HEK293 (cell line): ENCODE measurements at regions not wholly inside any gene's neighbourhood (a gene's known extent, or its start where the extent isn't known, plus 50 kb on each side); places are given as distances from the start of the nearest gene placed in this dataset.

Experiments used
- CTCF ChIA-PET: fragments of 350-600 bp; formaldehyde crosslinking; extraction: SDS; loops from one replicate; lab custom pipeline; 2021; ENCODE audit warnings: antibody characterized with exemption; lab: Yijun Ruan, JAX
- POLR2A ChIA-PET: fragments of 300-600 bp; formaldehyde crosslinking; extraction: SDS; loops from one replicate; lab custom pipeline; 2020; ENCODE audit warnings: antibody characterized with exemption, inconsistent platforms; lab: Yijun Ruan, JAX
- H3K27ac ChIP-seq: fragments of 200-500 bp; sonication (Bioruptor generic); 2 replicates; pipeline ENCODE4 v1.5.1; 2014; ENCODE audit warnings: low read depth, low read length, control low read depth, inconsistent platforms; ENCODE audit errors: extremely low read depth
- H3K36me3 ChIP-seq, 2 experiments: fragments of 200-500 bp in 1 of 2; sonication (Bioruptor generic) in 1 of 2; 1 replicate in 1 of 2; 2 replicates in 1 of 2; pipeline ENCODE4 v1.5.1; 2014 to 2017; ENCODE audit warnings: inconsistent platforms in 2 of 2, low read length in 2 of 2; ENCODE audit not compliant: control insufficient read depth in 2 of 2, insufficient read depth in 1 of 2
- H3K4me1 ChIP-seq: fragments of 200-500 bp; sonication (Bioruptor generic); 2 replicates; pipeline ENCODE4 v1.5.1; 2014; ENCODE audit warnings: mild to moderate bottlenecking, low read length, inconsistent platforms; ENCODE audit not compliant: control insufficient read depth, insufficient read depth
- H3K4me3 ChIP-seq: 2 replicates; pipeline ENCODE4 v1.5.1; 2011; ENCODE audit warnings: low read depth, mild to moderate bottlenecking, control low read depth, low read length, moderate library complexity
- H3K9me3 ChIP-seq: fragments of 200-500 bp; sonication (Bioruptor generic); 2 replicates; pipeline ENCODE4 v1.5.1; 2014; ENCODE audit warnings: low read depth, low read length, inconsistent platforms; ENCODE audit not compliant: control insufficient read depth, insufficient read depth
- AEBP2 ChIP-seq: fragments of 450-650 bp; formaldehyde crosslinking; IDR thresholded peaks from 2 replicates; pipeline ENCODE4 v1.5.1; 2016; ENCODE audit warnings: missing biosample characterization, missing genetic modification characterization, borderline replicate concordance
- ELK4 ChIP-seq: IDR thresholded peaks from 2 replicates; pipeline ENCODE4 v1.6.1; 2011; ENCODE audit warnings: mild to moderate bottlenecking, low read depth, low read length, borderline replicate concordance
- GFI1B ChIP-seq: fragments of 450-650 bp; formaldehyde crosslinking; IDR thresholded peaks from 2 replicates; pipeline ENCODE4 v1.5.1; 2016; ENCODE audit warnings: missing biosample characterization, missing genetic modification characterization
- GLI2 ChIP-seq: fragments of 450-650 bp; formaldehyde crosslinking; IDR thresholded peaks from 2 replicates; pipeline ENCODE4; 2017; ENCODE audit warnings: missing biosample characterization, missing genetic modification characterization, low read depth, borderline replicate concordance
- GLI4 ChIP-seq: fragments of 450-650 bp; formaldehyde crosslinking; IDR thresholded peaks from 2 replicates; pipeline ENCODE4 v1.5.1; 2016; ENCODE audit warnings: missing biosample characterization, missing genetic modification characterization
- HOXC10 ChIP-seq: sonication (generic); formaldehyde crosslinking; IDR thresholded peaks from 2 replicates; pipeline ENCODE4 v1.8.1; 2023; ENCODE audit warnings: mild to moderate bottlenecking, missing genetic modification reagents
- KLF1 ChIP-seq: fragments of 450-650 bp; formaldehyde crosslinking; IDR thresholded peaks from 2 replicates; pipeline ENCODE4 v1.5.1; 2016; ENCODE audit warnings: missing biosample characterization, missing genetic modification characterization
- SCRT1 ChIP-seq: fragments of 450-650 bp; formaldehyde crosslinking; IDR thresholded peaks from 2 replicates; pipeline ENCODE4 v1.5.1; 2016; ENCODE audit warnings: missing biosample characterization, missing genetic modification characterization, borderline replicate concordance
- SP2 ChIP-seq: fragments of 450-650 bp; formaldehyde crosslinking; IDR thresholded peaks from 2 replicates; pipeline ENCODE4 v1.5.1; 2016; ENCODE audit warnings: missing biosample characterization, missing genetic modification characterization
- TRIM28 ChIP-seq: IDR thresholded peaks from 2 replicates; pipeline ENCODE4 v1.6.1; 2011; ENCODE audit warnings: low read length, control low read depth, borderline replicate concordance
- ZBTB11 ChIP-seq: fragments of 450-650 bp; formaldehyde crosslinking; conservative IDR thresholded peaks from 2 replicates; pipeline ENCODE4 v1.5.1; 2016; ENCODE audit warnings: low read depth, missing biosample characterization, missing genetic modification characterization
- ZBTB49 ChIP-seq: fragments of 450-650 bp; formaldehyde crosslinking; IDR thresholded peaks from 2 replicates; pipeline ENCODE4 v1.5.1; 2016; ENCODE audit warnings: missing biosample characterization, missing genetic modification characterization, low read depth
- ZFP69B ChIP-seq: fragments of 450-650 bp; formaldehyde crosslinking; IDR thresholded peaks from 2 replicates; pipeline ENCODE4 v1.5.1; 2016; ENCODE audit warnings: missing biosample characterization, missing genetic modification characterization
- ZNF146 ChIP-seq: fragments of 450-650 bp; formaldehyde crosslinking; IDR thresholded peaks from 2 replicates; pipeline ENCODE4 v1.5.1; 2016; ENCODE audit warnings: missing biosample characterization, missing genetic modification characterization
- ZNF155 ChIP-seq: fragments of 450-650 bp; formaldehyde crosslinking; IDR thresholded peaks from 2 replicates; pipeline ENCODE4 v1.5.1; 2016; ENCODE audit warnings: missing biosample characterization, missing genetic modification characterization
- ZNF211 ChIP-seq: fragments of 450-650 bp; formaldehyde crosslinking; IDR thresholded peaks from 2 replicates; pipeline ENCODE4 v1.5.1; 2016; ENCODE audit warnings: low read depth, missing biosample characterization, missing genetic modification characterization
- ZNF302 ChIP-seq: fragments of 450-650 bp; formaldehyde crosslinking; IDR thresholded peaks from 2 replicates; pipeline ENCODE4 v1.5.1; 2016; ENCODE audit warnings: missing biosample characterization, missing genetic modification characterization, low read depth
- ZNF350 ChIP-seq: fragments of 450-650 bp; formaldehyde crosslinking; IDR thresholded peaks from 2 replicates; pipeline ENCODE4 v1.5.0; 2017; ENCODE audit warnings: missing biosample characterization, mild to moderate bottlenecking, missing genetic modification characterization
- ZNF362 ChIP-seq: fragments of 450-650 bp; formaldehyde crosslinking; IDR thresholded peaks from 2 replicates; pipeline ENCODE4 v1.5.1; 2016; ENCODE audit warnings: missing biosample characterization, missing genetic modification characterization
- ZNF433 ChIP-seq: fragments of 450-650 bp; formaldehyde crosslinking; IDR thresholded peaks from 2 replicates; pipeline ENCODE4 v1.5.1; 2016; ENCODE audit warnings: missing biosample characterization, missing genetic modification characterization, low read depth
- ZNF558 ChIP-seq: fragments of 450-650 bp; formaldehyde crosslinking; IDR thresholded peaks from 2 replicates; pipeline ENCODE4 v1.5.1; 2016; ENCODE audit warnings: missing biosample characterization, missing genetic modification characterization
- ZNF571 ChIP-seq: fragments of 450-650 bp; formaldehyde crosslinking; IDR thresholded peaks from 2 replicates; pipeline ENCODE4 v1.5.0; 2017; ENCODE audit warnings: missing biosample characterization, missing genetic modification characterization
- ZNF623 ChIP-seq: fragments of 450-650 bp; formaldehyde crosslinking; IDR thresholded peaks from 2 replicates; pipeline ENCODE4 v1.5.1; 2016; ENCODE audit warnings: missing biosample characterization, missing genetic modification characterization
- ZNF704 ChIP-seq: fragments of 450-650 bp; formaldehyde crosslinking; IDR thresholded peaks from 2 replicates; pipeline ENCODE4 v1.5.1; 2016; ENCODE audit warnings: missing biosample characterization, missing genetic modification characterization
- ZNF76 ChIP-seq: fragments of 450-650 bp; formaldehyde crosslinking; IDR thresholded peaks from 2 replicates; pipeline ENCODE4; 2016; ENCODE audit warnings: low read depth, missing biosample characterization, missing genetic modification characterization, borderline replicate concordance
- ZSCAN16 ChIP-seq: fragments of 450-650 bp; formaldehyde crosslinking; IDR thresholded peaks from 2 replicates; pipeline ENCODE4 v1.5.1; 2016; ENCODE audit warnings: missing biosample characterization, missing genetic modification characterization

GRCh38 chr7:42729053-42729765 is 182.7 kb downstream of the C7orf25 start:
- Histone ChIP-seq H3K4me1 (no peaks in the 10 kb centered on the region), H3K9me3 (no peaks in the 10 kb centered on the region), H3K36me3 (no peaks in the 10 kb centered on the region), H3K27ac (no peak overlapping the region), H3K4me3 (no peak overlapping the region)
- POLR2A ChIA-PET, result no interaction called here
- CTCF ChIA-PET, result interaction anchor here (0.7 to 2.0 kb wide), 2 partner anchors 16 to 29 kb away, joined by 3 to 9 read pairs; no protein-coding TSS in a partner anchor
- no peak for TF ChIP-seq ZBTB11
- TF ChIP-seq GLI4 (tag by site-specific recombination), result no peak
- TF ChIP-seq SP2 (tag by site-specific recombination), result no peak
- TF ChIP-seq TRIM28, result no peak
- no peak for TF ChIP-seq ZNF155
- TF ChIP-seq KLF1 (tag by site-specific recombination), result no peak
- TF ChIP-seq GLI2 (tag by site-specific recombination), result no peak
- TF ChIP-seq ZNF433, result no peak
- TF ChIP-seq ZFP69B (tag by site-specific recombination), result no peak
- TF ChIP-seq ZNF146 (tag by site-specific recombination), result no peak
- TF ChIP-seq ZNF350 (tag by site-specific recombination), result no peak
- no peak for TF ChIP-seq ZNF558
- TF ChIP-seq ZNF76 (tag by site-specific recombination), result no peak
- TF ChIP-seq GFI1B, result no peak

GRCh38 chr7:42727451-42727850 is 184.4 kb downstream of the C7orf25 start:
- ChIA-PET CTCF (interaction anchor here (0.7 to 5.3 kb wide), 2 partner anchors 18 to 1822 kb away, joined by 3 to 26 read pairs; no protein-coding TSS in a partner anchor), POLR2A (no interaction called here)
- no peak overlapping the region for H3K27ac ChIP-seq
- no peaks in the 10 kb centered on the region for H3K9me3 ChIP-seq
- H3K36me3 ChIP-seq, result no peaks in the 10 kb centered on the region
- no peaks in the 10 kb centered on the region for H3K4me1 ChIP-seq
- no peak overlapping the region for H3K4me3 ChIP-seq
- TF ChIP-seq HOXC10 (CRISPR knock-in tag), result no peak
- TF ChIP-seq ZNF362 (tag by site-specific recombination), result no peak
- TF ChIP-seq ELK4, result no peak
- TF ChIP-seq ZBTB49 (tag by site-specific recombination), result no peak
- TF ChIP-seq ZNF302 (tag by site-specific recombination), result no peak
- no peak for TF ChIP-seq ZNF704 (tag by site-specific recombination)
- TF ChIP-seq AEBP2 (tag by site-specific recombination), result no peak
- TF ChIP-seq ZNF623 (tag by site-specific recombination), result no peak
- TF ChIP-seq SCRT1 (tag by site-specific recombination), result no peak
- no peak for TF ChIP-seq ZNF211
- no peak for TF ChIP-seq ZSCAN16 (tag by site-specific recombination)
- TF ChIP-seq ZNF571, result no peak
